MM.1S (cell line): ENCODE measurements at regions not wholly inside any gene's neighbourhood (a gene's known extent, or its start where the extent isn't known, plus 50 kb on each side); places are given as distances from the start of the nearest gene placed in this dataset.

Experiments
- DNase-seq: peaks from one replicate; pipeline ENCODE4 v3.0.0-alpha.2; 2015
- H2AFZ ChIP-seq: fragments of 300-600 bp; sonication (generic); 2 replicates; pipeline ENCODE4 v1.6.0; 2016; ENCODE audit warnings: antibody characterized with exemption, low read length
- H3F3A ChIP-seq: fragments of 300-600 bp; sonication (generic); 2 replicates; pipeline ENCODE4 v1.6.1; 2016; ENCODE audit warnings: mild to moderate bottlenecking, antibody characterized with exemption, low read length, moderate library complexity, mixed read lengths; ENCODE audit not compliant: insufficient read depth
- H3K27ac ChIP-seq: fragments of 300-600 bp; sonication (generic); 2 replicates; pipeline ENCODE4 v1.5.1; 2016; ENCODE audit warnings: mild to moderate bottlenecking, low read length
- H3K27me3 ChIP-seq: fragments of 300-600 bp; sonication (generic); replicated peaks from 2 replicates; pipeline ENCODE4 v1.6.0; 2016; ENCODE audit warnings: low read length; ENCODE audit not compliant: insufficient read depth
- H3K36me3 ChIP-seq: fragments of 300-600 bp; sonication (generic); replicated peaks from 2 replicates; pipeline ENCODE4 v1.6.1; 2016; ENCODE audit warnings: mild to moderate bottlenecking, low read length, mixed read lengths; ENCODE audit not compliant: insufficient read depth
- H3K4me1 ChIP-seq: fragments of 300-600 bp; sonication (generic); 2 replicates; pipeline ENCODE4 v1.6.1; 2016; ENCODE audit warnings: low read length, mixed read lengths
- H3K4me2 ChIP-seq: fragments of 300-600 bp; sonication (generic); 2 replicates; pipeline ENCODE4 v1.6.0; 2016; ENCODE audit warnings: low read depth, low read length
- H3K4me3 ChIP-seq: fragments of 300-600 bp; sonication (generic); 2 replicates; pipeline ENCODE4 v1.5.1; 2016; ENCODE audit warnings: low read length, mixed read lengths
- H3K79me2 ChIP-seq: fragments of 300-600 bp; sonication (generic); 2 replicates; pipeline ENCODE4 v1.6.1; 2016; ENCODE audit warnings: mixed run types, low read length, mixed read lengths
- H3K9ac ChIP-seq: fragments of 300-600 bp; sonication (generic); 2 replicates; pipeline ENCODE4 v1.6.1; 2016; ENCODE audit warnings: low read length, mixed read lengths
- H3K9me2 ChIP-seq: fragments of 300-600 bp; sonication (generic); replicated peaks from 2 replicates; pipeline ENCODE4 v1.6.1; 2016; ENCODE audit warnings: mild to moderate bottlenecking, low read length, mixed read lengths; ENCODE audit not compliant: insufficient read depth
- H3K9me3 ChIP-seq: fragments of 300-600 bp; sonication (generic); replicated peaks from 2 replicates; pipeline ENCODE4 v1.6.1; 2016; ENCODE audit warnings: mild to moderate bottlenecking, low read length, mixed read lengths; ENCODE audit not compliant: insufficient read depth
- H4K20me1 ChIP-seq: fragments of 300-600 bp; sonication (generic); 2 replicates; pipeline ENCODE4 v1.6.1; 2016; ENCODE audit warnings: mild to moderate bottlenecking, low read length, moderate library complexity, mixed read lengths; ENCODE audit not compliant: insufficient read depth
- EZH2 ChIP-seq: fragments of 300-600 bp; sonication (generic); optimal IDR thresholded peaks from 2 replicates; pipeline ENCODE3; 2017; ENCODE audit warnings: low read depth, mild to moderate bottlenecking, antibody characterized with exemption, low read length, mixed read lengths
- EZH2phosphoT487 ChIP-seq: fragments of 300-600 bp; sonication (generic); IDR thresholded peaks from 2 replicates; pipeline ENCODE4 v1.6.1; 2018; ENCODE audit warnings: antibody characterized with exemption, low read length
- TF ChIP-seq, protein P1 (sequence below): fragments of 300-600 bp; sonication (generic); IDR thresholded peaks from 2 replicates; pipeline ENCODE4 v1.5.1; 2016; ENCODE audit warnings: antibody characterized with exemption, low read length, mixed read lengths

DNA sequence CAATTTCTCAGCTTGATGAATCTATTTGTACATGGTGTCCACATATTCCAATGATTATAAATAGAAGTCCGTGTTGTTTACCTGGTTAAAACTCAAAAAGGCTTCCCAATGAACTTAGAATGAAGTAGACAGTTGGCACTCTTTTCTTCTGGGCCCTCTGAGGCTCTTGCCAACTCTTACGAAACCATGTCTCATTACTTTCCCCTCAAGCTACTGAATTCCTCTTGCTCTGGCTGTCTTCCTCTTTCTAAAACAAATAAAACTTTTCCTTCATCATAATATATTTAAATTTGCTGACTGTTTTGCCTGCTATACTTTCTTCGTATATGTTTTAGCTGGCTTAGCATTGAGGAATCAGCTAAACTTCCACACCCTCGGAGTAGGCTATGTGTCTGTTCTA lies 139.7 kb downstream of the SLITRK6 start:
- Histone ChIP-seq H3K4me1 (no peaks in the 10 kb centered on the region), H3K4me2 (no peak overlapping the region), H3F3A (no peaks in the 10 kb centered on the region), H4K20me1 (no peaks in the 10 kb centered on the region), H3K79me2 (no peaks in the 10 kb centered on the region), H3K9ac (no peak overlapping the region), H2AFZ (no peak overlapping the region), H3K9me3 (no peaks in the 10 kb centered on the region), H3K36me3 (no peaks in the 10 kb centered on the region), H3K9me2 (no peaks in the 10 kb centered on the region), H3K4me3 (no peak overlapping the region), H3K27me3 (no peaks in the 10 kb centered on the region), H3K27ac (no peak overlapping the region)
- no peak for DNase-seq
- TF ChIP-seq EZH2phosphoT487 = no peak
- TF ChIP-seq, protein P1, sequence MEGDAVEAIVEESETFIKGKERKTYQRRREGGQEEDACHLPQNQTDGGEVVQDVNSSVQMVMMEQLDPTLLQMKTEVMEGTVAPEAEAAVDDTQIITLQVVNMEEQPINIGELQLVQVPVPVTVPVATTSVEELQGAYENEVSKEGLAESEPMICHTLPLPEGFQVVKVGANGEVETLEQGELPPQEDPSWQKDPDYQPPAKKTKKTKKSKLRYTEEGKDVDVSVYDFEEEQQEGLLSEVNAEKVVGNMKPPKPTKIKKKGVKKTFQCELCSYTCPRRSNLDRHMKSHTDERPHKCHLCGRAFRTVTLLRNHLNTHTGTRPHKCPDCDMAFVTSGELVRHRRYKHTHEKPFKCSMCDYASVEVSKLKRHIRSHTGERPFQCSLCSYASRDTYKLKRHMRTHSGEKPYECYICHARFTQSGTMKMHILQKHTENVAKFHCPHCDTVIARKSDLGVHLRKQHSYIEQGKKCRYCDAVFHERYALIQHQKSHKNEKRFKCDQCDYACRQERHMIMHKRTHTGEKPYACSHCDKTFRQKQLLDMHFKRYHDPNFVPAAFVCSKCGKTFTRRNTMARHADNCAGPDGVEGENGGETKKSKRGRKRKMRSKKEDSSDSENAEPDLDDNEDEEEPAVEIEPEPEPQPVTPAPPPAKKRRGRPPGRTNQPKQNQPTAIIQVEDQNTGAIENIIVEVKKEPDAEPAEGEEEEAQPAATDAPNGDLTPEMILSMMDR = no peak
- TF ChIP-seq EZH2 = no peak

DNA sequence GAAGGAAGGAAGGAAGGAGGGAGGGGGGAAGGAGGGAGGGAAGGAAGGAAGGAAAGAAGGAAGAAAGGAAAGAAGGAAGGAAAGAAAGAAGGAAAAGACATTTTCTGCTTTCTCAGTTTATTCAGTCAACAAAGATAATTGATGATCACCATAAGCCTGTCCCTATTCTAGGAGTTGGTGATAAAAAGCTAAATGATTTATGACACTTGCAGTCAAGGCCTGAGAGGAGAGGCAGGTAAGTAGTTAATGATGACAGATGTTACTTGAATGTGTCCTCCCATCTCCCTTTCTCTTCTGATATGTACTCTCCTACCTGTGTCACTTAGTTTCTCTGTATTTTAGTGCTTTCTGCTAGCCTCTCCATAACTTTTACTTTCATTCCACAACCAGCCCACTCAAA lies 141.3 kb downstream of the SLITRK6 start:
- Histone ChIP-seq H3K9me3 (no peaks in the 10 kb centered on the region), H3K4me3 (no peak overlapping the region), H3K79me2 (no peaks in the 10 kb centered on the region), H3K27me3 (no peaks in the 10 kb centered on the region), H3K27ac (no peak overlapping the region), H3K9me2 (no peaks in the 10 kb centered on the region), H2AFZ (no peak overlapping the region), H3K4me2 (no peak overlapping the region), H4K20me1 (no peaks in the 10 kb centered on the region), H3K4me1 (no peaks in the 10 kb centered on the region), H3K36me3 (no peaks in the 10 kb centered on the region), H3K9ac (no peak overlapping the region), H3F3A (no peaks in the 10 kb centered on the region)
- no peak for DNase-seq
- no peak for TF ChIP-seq EZH2
- no peak for TF ChIP-seq EZH2phosphoT487
- TF ChIP-seq, protein P1 = no peak

DNA sequence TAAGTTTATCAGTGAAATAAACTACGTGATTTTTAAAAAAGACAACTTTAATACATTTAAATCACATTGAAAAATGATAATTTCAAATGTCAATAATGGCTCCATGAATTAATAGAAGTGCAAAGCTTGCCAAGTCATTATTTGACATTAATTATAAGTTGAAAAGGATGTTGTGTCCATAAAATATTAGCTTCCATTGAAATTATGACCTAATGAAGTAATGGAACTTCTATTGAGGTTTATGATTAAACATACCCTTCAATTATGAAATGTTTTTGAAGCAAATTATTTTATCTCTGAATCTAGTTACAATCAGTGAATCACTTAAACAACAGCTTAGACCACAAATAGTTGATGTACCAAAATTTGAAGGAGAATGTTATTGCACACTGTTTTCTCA lies 144.2 kb downstream of the SLITRK6 start:
- DNase-seq = no peak
- no peaks in the 10 kb centered on the region for H4K20me1 ChIP-seq

More for the DNA sequence above, 144.2 kb downstream of the SLITRK6 start:
- Histone ChIP-seq H3K4me1 (no peaks in the 10 kb centered on the region), H3K9me2 (no peaks in the 10 kb centered on the region), H2AFZ (no peak overlapping the region), H3K79me2 (no peaks in the 10 kb centered on the region), H3K9me3 (no peaks in the 10 kb centered on the region), H3K9ac (no peak overlapping the region), H3K27ac (no peak overlapping the region), H3K27me3 (no peaks in the 10 kb centered on the region), H3K4me3 (no peak overlapping the region), H3K36me3 (no peaks in the 10 kb centered on the region), H3F3A (no peaks in the 10 kb centered on the region), H3K4me2 (no peak overlapping the region)
- TF ChIP-seq EZH2phosphoT487 = no peak
- TF ChIP-seq, protein P1 = no peak
- TF ChIP-seq EZH2 = no peak
